ENCODE measurements at regions not wholly inside any gene's neighbourhood (a gene's known extent, or its start where the extent isn't known, plus 50 kb on each side); places are given as distances from the start of the nearest gene placed in this dataset.

- no peak for TF ChIP-seq NFE2L2 (IDR thresholded peaks at IDR 0.05; ENCODE audit: low read depth, low read length)
- no peak for TF ChIP-seq SMC3 (IDR thresholded peaks at IDR 0.05; ENCODE audit: low read depth, low read length)
- TF ChIP-seq RCOR1 (IDR thresholded peaks at IDR 0.05; ENCODE audit: insufficient replicate concordance, low read length), result no peak
- no peak for TF ChIP-seq RFX5 (IDR thresholded peaks at IDR 0.05; ENCODE audit: low read depth, low read length)
- TF ChIP-seq, protein P1, sequence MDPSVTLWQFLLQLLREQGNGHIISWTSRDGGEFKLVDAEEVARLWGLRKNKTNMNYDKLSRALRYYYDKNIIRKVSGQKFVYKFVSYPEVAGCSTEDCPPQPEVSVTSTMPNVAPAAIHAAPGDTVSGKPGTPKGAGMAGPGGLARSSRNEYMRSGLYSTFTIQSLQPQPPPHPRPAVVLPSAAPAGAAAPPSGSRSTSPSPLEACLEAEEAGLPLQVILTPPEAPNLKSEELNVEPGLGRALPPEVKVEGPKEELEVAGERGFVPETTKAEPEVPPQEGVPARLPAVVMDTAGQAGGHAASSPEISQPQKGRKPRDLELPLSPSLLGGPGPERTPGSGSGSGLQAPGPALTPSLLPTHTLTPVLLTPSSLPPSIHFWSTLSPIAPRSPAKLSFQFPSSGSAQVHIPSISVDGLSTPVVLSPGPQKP (IDR thresholded peaks at IDR 0.05; ENCODE audit: borderline replicate concordance, low read depth, low read length), result no peak
- TF ChIP-seq, protein P2, sequence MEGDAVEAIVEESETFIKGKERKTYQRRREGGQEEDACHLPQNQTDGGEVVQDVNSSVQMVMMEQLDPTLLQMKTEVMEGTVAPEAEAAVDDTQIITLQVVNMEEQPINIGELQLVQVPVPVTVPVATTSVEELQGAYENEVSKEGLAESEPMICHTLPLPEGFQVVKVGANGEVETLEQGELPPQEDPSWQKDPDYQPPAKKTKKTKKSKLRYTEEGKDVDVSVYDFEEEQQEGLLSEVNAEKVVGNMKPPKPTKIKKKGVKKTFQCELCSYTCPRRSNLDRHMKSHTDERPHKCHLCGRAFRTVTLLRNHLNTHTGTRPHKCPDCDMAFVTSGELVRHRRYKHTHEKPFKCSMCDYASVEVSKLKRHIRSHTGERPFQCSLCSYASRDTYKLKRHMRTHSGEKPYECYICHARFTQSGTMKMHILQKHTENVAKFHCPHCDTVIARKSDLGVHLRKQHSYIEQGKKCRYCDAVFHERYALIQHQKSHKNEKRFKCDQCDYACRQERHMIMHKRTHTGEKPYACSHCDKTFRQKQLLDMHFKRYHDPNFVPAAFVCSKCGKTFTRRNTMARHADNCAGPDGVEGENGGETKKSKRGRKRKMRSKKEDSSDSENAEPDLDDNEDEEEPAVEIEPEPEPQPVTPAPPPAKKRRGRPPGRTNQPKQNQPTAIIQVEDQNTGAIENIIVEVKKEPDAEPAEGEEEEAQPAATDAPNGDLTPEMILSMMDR (conservative IDR thresholded peaks at IDR 0.05; ENCODE audit: low read depth, low read length), result no peak
- TF ChIP-seq FOS (IDR thresholded peaks at IDR 0.05; ENCODE audit: low read depth, low read length), result no peak
- no peak for TF ChIP-seq BHLHE40 (IDR thresholded peaks at IDR 0.05; ENCODE audit: low read depth, low read length)
- TF ChIP-seq CEBPB (IDR thresholded peaks at IDR 0.05; ENCODE audit: low read depth, low read length), result no peak
- no peak for TF ChIP-seq MAZ (IDR thresholded peaks at IDR 0.05; ENCODE audit: borderline replicate concordance, low read depth, low read length)
- no peak for TF ChIP-seq MAFK (IDR thresholded peaks at IDR 0.05; ENCODE audit: low read depth, low read length)
- no peak for TF ChIP-seq RAD21 (IDR thresholded peaks at IDR 0.05; ENCODE audit: low read length)
- TF ChIP-seq MXI1 (IDR thresholded peaks at IDR 0.05; ENCODE audit: borderline replicate concordance, low read depth, low read length), result no peak
- TF ChIP-seq CHD1 (IDR thresholded peaks at IDR 0.05; ENCODE audit: low read depth, low read length), result no peak
- TF ChIP-seq POLR2A (IDR thresholded peaks at IDR 0.05; ENCODE audit: low read depth, low read length), result no peak
- TF ChIP-seq, protein P3, sequence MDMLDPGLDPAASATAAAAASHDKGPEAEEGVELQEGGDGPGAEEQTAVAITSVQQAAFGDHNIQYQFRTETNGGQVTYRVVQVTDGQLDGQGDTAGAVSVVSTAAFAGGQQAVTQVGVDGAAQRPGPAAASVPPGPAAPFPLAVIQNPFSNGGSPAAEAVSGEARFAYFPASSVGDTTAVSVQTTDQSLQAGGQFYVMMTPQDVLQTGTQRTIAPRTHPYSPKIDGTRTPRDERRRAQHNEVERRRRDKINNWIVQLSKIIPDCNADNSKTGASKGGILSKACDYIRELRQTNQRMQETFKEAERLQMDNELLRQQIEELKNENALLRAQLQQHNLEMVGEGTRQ (IDR thresholded peaks at IDR 0.05; ENCODE audit: low read depth, low read length), result no peak
- Histone ChIP-seq H2AFZ (replicated peaks; ENCODE audit: low read length, poor library complexity) (no peak overlapping the region), H2BK20ac (ENCODE audit: low read depth, low read length) (no peak overlapping the region), H3K36me3 (ENCODE audit: control insufficient read depth, insufficient read depth, low read length) (no peaks in the 10 kb centered on the region), H3K23ac (ENCODE audit: low read depth, low read length) (no peak overlapping the region), H3K4me3 (ENCODE audit: insufficient read depth, low read depth, low read length) (no peak overlapping the region), H2BK15ac (ENCODE audit: low read depth, low read length) (no peak overlapping the region), H2BK120ac (ENCODE audit: low read depth, low read length) (no peak overlapping the region), H4K20me1 (ENCODE audit: insufficient read depth, low read length) (no peaks in the 10 kb centered on the region), H4K5ac (ENCODE audit: low read depth, low read length) (no peak overlapping the region), H3K18ac (ENCODE audit: low read depth, low read length) (no peak overlapping the region), H3K9me3 (ENCODE audit: control insufficient read depth, insufficient read depth, low read length) (peaks cover 1% of the 10 kb centered on the region; the same call in 1 of the 2 replicates), H4K91ac (ENCODE audit: insufficient read depth, low read depth, low read length) (no peak overlapping the region), H3K56ac (ENCODE audit: extremely low read depth, insufficient read depth, low read length) (no peak overlapping the region), H3K27me3 (ENCODE audit: control insufficient read depth, insufficient read depth, low read length) (no peaks in the 10 kb centered on the region), H3K9ac (ENCODE audit: low read depth, low read length) (no peak overlapping the region), H2BK5ac (ENCODE audit: low read depth, low read length, poor library complexity, severe bottlenecking) (no peak overlapping the region), H3K27ac (ENCODE audit: insufficient read depth, low read length) (no peak overlapping the region), H3K4me2 (ENCODE audit: low read depth, low read length) (no peak overlapping the region), H3K14ac (replicated peaks; ENCODE audit: low read depth, low read length) (no peak overlapping the region), H3K79me1 (ENCODE audit: low read depth in 1 of 2, low read length in 2 of 2) (no peaks in the 10 kb centered on the region), H2AK5ac (ENCODE audit: low read depth, low read length) (no peak overlapping the region), H4K8ac (ENCODE audit: low read depth in 2 of 2, low read length in 2 of 2) (no peak overlapping the region), H3K9me1 (ENCODE audit: insufficient read depth, low read length) (no peaks in the 10 kb centered on the region), H2AK9ac (replicated peaks; ENCODE audit: low read depth, low read length, poor library complexity) (no peak overlapping the region), H3K4me1 (ENCODE audit: control insufficient read depth, insufficient read depth, low read length) (no peaks in the 10 kb centered on the region), H3K4ac (ENCODE audit: low read depth, low read length) (no peak overlapping the region)
- in situ Hi-C loops (cut with MboI; ENCODE audit: low sequenced_read_pairs) (no loop called here), intact Hi-C loops (cut with micrococcal nuclease) (no loop called here), dilution Hi-C loops (cut with HindIII; ENCODE audit: low sequenced_read_pairs, unreplicated experiment) (no loop called here)
- ChIA-PET POLR2A (ENCODE audit: unreplicated experiment) (no interaction called here), CTCF (no interaction called here)
- ATAC-seq (ENCODE audit: low read depth) (no peak), DNase-seq (no peak)
- no TSS peak for BruUV-seq (replicated peaks)
Observed at GRCh38 chr3:31433679-31433992, 99.1 kb upstream of the STT3B start.

Measured in IMR-90 (cell line).